ENCODE measurements at regions not wholly inside any gene's neighbourhood (a gene's known extent, or its start where the extent isn't known, plus 50 kb on each side); places are given as distances from the start of the nearest gene placed in this dataset.

GRCh38 chr4:97491856-97492255 lies 651.4 kb downstream of the STPG2 start:
- TF ChIP-seq TAF1 (conservative IDR thresholded peaks at IDR 0.05) (no peak), CTCF (IDR thresholded peaks at IDR 0.05; ENCODE audit: low read depth, low read length, missing input control) (no peak), MAX (IDR thresholded peaks at IDR 0.05) (no peak), YY1 (IDR thresholded peaks at IDR 0.05) (no peak), JUND (IDR thresholded peaks at IDR 0.05) (no peak), EGR1 (IDR thresholded peaks at IDR 0.05; ENCODE audit: low read depth in 2 of 2) (no peak)

Data from liver (tissue), 3 donors.